Type B pancreatic cell (in vitro differentiated cells): ENCODE measurements at regions not wholly inside any gene's neighbourhood (a gene's known extent, or its start where the extent isn't known, plus 50 kb on each side); places are given as distances from the start of the nearest gene placed in this dataset.

ENCODE experiments used
- DNase-seq: peaks from one replicate; pipeline ENCODE4 v3.0.0; 2021; ENCODE audit warnings: mixed read lengths; ENCODE audit not compliant: unreplicated experiment; ENCODE audit errors: extremely low spot score
- H3K27ac Mint-ChIP-seq: 2 replicates; pipeline ENCODE4 v1.8.0; 2021; ENCODE audit warnings: mild to moderate bottlenecking, mixed read lengths
- H3K27me3 Mint-ChIP-seq: 2 replicates; pipeline ENCODE4 v1.8.0; 2021; ENCODE audit warnings: mixed read lengths
- H3K36me3 Mint-ChIP-seq: 2 replicates; pipeline ENCODE4 v1.8.0; 2021; ENCODE audit warnings: mixed read lengths
- H3K4me1 Mint-ChIP-seq: one replicate; pipeline ENCODE4 v1.8.0; 2021; ENCODE audit warnings: mixed read lengths; ENCODE audit not compliant: unreplicated experiment
- H3K4me3 Mint-ChIP-seq: 2 replicates; pipeline ENCODE4 v1.8.0; 2021; ENCODE audit warnings: mild to moderate bottlenecking, mixed read lengths
- H3K9me3 Mint-ChIP-seq: 2 replicates; pipeline ENCODE4 v1.8.0; 2021; ENCODE audit warnings: mixed read lengths
- TF ChIP-seq, protein P1 (sequence below): fragments of 200-600 bp; sonication (generic); conservative IDR thresholded peaks from 2 replicates; pipeline ENCODE4 v1.5.0; 2021; ENCODE audit warnings: antibody characterized with exemption, mild to moderate bottlenecking

DNA sequence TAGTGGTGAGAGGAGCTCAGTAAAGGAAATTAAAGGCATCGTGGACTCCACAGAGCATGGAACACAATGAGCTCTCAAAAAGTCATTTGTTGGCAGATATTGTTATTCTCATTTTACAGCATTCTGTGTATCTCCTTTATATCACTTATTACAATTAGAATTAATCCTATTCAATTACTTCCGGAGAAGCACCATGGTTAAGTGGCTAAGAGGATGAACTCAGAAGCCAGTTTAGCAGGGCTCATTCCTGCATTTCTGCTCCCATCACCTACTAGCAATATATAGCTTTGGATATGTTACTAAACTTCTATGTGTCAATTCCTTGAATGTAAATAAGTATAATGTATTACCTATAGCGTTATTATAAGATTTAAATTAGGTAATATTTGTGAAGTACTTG lies 683.3 kb downstream of the IRS1 start:
- H3K36me3 Mint-ChIP-seq, result no peaks in the 10 kb centered on the region
- peaks cover 20% of the 10 kb centered on the region for H3K4me1 Mint-ChIP-seq
- no peak for DNase-seq
- H3K27me3 Mint-ChIP-seq, result no peaks in the 10 kb centered on the region
- TF ChIP-seq, protein P1, sequence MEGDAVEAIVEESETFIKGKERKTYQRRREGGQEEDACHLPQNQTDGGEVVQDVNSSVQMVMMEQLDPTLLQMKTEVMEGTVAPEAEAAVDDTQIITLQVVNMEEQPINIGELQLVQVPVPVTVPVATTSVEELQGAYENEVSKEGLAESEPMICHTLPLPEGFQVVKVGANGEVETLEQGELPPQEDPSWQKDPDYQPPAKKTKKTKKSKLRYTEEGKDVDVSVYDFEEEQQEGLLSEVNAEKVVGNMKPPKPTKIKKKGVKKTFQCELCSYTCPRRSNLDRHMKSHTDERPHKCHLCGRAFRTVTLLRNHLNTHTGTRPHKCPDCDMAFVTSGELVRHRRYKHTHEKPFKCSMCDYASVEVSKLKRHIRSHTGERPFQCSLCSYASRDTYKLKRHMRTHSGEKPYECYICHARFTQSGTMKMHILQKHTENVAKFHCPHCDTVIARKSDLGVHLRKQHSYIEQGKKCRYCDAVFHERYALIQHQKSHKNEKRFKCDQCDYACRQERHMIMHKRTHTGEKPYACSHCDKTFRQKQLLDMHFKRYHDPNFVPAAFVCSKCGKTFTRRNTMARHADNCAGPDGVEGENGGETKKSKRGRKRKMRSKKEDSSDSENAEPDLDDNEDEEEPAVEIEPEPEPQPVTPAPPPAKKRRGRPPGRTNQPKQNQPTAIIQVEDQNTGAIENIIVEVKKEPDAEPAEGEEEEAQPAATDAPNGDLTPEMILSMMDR, result no peak
- H3K4me3 Mint-ChIP-seq, result no peak overlapping the region
- H3K27ac Mint-ChIP-seq, result no peak overlapping the region
- no peaks in the 10 kb centered on the region for H3K9me3 Mint-ChIP-seq

DNA sequence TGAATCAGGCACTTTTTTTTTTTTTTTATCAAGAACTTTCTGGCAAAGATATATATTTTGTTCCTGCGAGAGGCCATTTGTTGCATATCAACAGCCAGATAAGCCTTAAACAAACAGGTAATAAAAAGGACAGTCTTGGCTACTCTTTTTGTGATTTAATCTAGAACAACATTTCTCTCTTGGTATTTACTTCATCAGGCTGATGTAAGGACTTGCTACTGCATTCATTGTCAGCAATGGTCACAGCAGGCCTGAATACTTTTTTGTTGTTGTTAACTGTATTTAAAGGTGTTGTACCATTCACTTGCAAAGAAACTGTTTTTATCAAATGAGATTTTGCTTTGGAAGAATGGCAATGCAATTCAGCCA lies 683.8 kb downstream of the IRS1 start:
- Mint-ChIP-seq H3K4me3 (no peak overlapping the region), H3K27me3 (no peaks in the 10 kb centered on the region), H3K27ac (no peak overlapping the region), H3K9me3 (no peaks in the 10 kb centered on the region), H3K4me1 (peaks cover 16% of the 10 kb centered on the region), H3K36me3 (no peaks in the 10 kb centered on the region)
- TF ChIP-seq, protein P1, result no peak
- DNase-seq, result no peak

DNA sequence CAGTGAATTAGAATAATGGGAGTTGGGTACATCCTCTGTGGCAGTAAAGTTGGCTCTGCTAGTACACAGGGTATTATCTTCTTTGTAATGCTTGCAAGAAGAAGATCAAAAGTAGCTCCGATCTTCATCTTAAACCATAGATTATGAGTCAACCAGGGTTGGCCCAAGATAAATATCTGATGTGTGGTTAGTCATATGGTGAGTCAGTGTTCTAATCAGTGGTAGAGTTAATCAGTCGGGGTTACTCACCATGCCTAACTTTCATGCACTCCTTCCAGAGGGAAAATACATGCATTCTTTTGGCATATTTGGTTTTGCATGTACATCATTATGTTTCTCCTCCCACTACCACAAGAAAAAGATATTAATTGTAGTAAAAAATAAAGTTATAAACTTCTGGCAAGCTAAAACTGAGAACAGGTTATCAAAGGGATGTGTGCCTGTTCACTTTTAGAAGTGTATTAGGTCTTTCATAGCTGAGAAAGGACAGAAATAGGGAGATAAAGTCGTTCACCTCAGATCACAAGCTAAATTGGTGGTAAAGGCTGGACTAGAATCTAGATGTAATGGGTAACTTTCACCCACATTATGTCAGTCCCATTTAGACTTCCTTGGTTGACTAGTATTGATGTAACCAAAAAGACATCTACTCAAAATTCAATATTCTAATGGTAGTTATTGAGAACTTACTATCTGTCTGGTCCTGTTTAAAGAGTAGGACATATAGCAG lies 684.4 kb downstream of the IRS1 start:
- peaks cover 16% of the 10 kb centered on the region for H3K4me1 Mint-ChIP-seq
- H3K36me3 Mint-ChIP-seq, result no peaks in the 10 kb centered on the region
- H3K27me3 Mint-ChIP-seq, result no peaks in the 10 kb centered on the region
- H3K9me3 Mint-ChIP-seq, result no peaks in the 10 kb centered on the region
- no peak overlapping the region for H3K4me3 Mint-ChIP-seq
- TF ChIP-seq, protein P1, result no peak
- no peak for DNase-seq
- H3K27ac Mint-ChIP-seq, result no peak overlapping the region

DNA sequence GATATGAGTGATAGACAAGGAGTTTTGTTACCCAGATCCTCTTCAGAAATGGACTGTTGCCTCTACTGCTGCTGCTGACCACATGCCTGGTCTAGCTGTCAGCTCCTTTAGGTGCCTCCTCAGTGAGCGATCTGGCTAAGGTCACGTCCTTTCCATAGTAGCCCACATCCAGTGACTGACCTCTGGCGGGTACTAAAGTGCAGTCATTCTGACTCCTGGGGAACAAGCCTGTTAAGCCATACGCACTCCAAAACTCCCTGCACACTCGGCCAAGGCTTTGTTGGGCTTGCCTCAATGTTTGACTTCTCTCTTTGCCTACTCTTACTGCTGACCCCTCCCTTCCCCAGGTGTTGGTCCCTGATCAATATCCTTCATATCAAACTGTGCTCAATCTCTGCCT lies 685.2 kb downstream of the IRS1 start:
- TF ChIP-seq, protein P1, result no peak
- DNase-seq, result no peak
- Mint-ChIP-seq H3K4me1 (peaks cover 16% of the 10 kb centered on the region), H3K36me3 (no peaks in the 10 kb centered on the region), H3K9me3 (no peaks in the 10 kb centered on the region), H3K27ac (no peak overlapping the region), H3K4me3 (no peak overlapping the region), H3K27me3 (no peaks in the 10 kb centered on the region)

DNA sequence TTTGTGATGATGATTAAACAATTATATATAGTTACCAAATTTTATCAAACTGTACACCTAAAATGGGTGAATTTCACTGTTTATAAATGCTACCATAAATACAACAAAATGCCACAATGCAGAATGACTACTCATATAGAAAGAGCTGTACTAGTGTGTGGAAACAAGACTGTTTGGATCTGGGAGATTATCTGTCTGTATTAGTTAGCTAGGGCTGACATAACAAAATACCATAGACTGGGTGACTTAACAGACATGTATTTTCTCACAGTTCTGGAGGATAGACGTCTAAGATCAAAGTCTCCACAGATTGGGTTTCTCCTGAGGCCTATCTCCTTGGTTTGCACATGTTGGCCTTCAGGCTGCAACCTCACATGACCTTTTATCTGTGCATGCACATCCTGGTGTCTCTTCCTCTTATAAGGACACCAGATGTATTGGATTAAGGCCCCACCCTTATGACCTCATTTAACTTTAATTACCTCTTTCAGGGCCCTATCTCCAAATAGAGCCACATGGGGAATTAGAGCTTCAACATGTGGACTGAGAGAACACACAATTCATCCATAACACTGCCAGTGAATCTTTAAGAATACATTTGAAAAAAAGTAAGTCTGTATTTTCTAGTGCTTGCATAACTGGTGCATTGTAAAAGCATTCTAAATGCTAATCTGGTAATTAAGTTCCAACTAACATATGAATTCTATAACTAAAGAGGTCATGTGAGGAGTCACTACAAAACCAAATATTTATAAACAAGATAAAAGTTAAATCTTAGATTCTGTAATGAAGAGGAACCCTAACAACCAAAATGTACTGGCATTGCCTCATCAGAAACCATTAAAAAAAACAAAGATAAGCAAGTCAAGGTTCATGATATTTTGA lies 699.6 kb downstream of the NYAP2 start:
- no peaks in the 10 kb centered on the region for H3K36me3 Mint-ChIP-seq
- H3K27me3 Mint-ChIP-seq, result no peaks in the 10 kb centered on the region
- no peak overlapping the region for H3K27ac Mint-ChIP-seq
- no peaks in the 10 kb centered on the region for H3K9me3 Mint-ChIP-seq
- TF ChIP-seq, protein P1, result no peak
- no peaks in the 10 kb centered on the region for H3K4me1 Mint-ChIP-seq
- DNase-seq, result no peak
- H3K4me3 Mint-ChIP-seq, result no peak overlapping the region
